SU-DHL-6 (cell line): ENCODE measurements at regions not wholly inside any gene's neighbourhood (a gene's known extent, or its start where the extent isn't known, plus 50 kb on each side); places are given as distances from the start of the nearest gene placed in this dataset.

Experiments used
- H2AFZ ChIP-seq: fragments of 200-600 bp; sonication (generic); 2 replicates; pipeline ENCODE4 v1.6.1; 2014; ENCODE audit warnings: low read depth, mild to moderate bottlenecking, moderate library complexity, mixed read lengths, antibody characterized with exemption, low read length; ENCODE audit not compliant: severe bottlenecking
- H3F3A ChIP-seq: fragments of 200-600 bp; shearing (Covaris generic); 2 replicates; pipeline ENCODE4 v1.6.0; 2016; ENCODE audit warnings: antibody characterized with exemption, mild to moderate bottlenecking; ENCODE audit not compliant: insufficient read depth
- H3K27ac ChIP-seq: fragments of 200-600 bp; sonication (generic); 2 replicates; pipeline ENCODE4 v1.5.1; 2016; ENCODE audit warnings: low read depth, mild to moderate bottlenecking, low read length, moderate library complexity, mixed read lengths
- H3K27me3 ChIP-seq: fragments of 200-600 bp; sonication (generic), shearing (Covaris generic); 2 replicates; pipeline ENCODE4 v1.6.0; 2014; ENCODE audit warnings: mild to moderate bottlenecking, low read length
- H3K36me3 ChIP-seq: fragments of 200-600 bp; sonication (generic); 2 replicates; pipeline ENCODE4 v1.6.1; 2014; ENCODE audit warnings: mild to moderate bottlenecking, low read length, mixed read lengths
- H3K4me2 ChIP-seq: fragments of 300-600, 200-600 bp; shearing (Covaris generic), sonication (generic); 2 replicates; pipeline ENCODE4 v1.6.0; 2014; ENCODE audit warnings: low read length, low read depth, mild to moderate bottlenecking; ENCODE audit not compliant: poor library complexity, severe bottlenecking
- H3K4me3 ChIP-seq: fragments of 200-600 bp; sonication (generic); 2 replicates; pipeline ENCODE4 v1.5.1; 2014; ENCODE audit warnings: antibody characterized with exemption, low read length, mild to moderate bottlenecking, mixed read lengths; ENCODE audit not compliant: insufficient read depth, poor library complexity, severe bottlenecking
- H3K79me2 ChIP-seq: fragments of 200-600 bp; sonication (generic); 2 replicates; pipeline ENCODE4 v1.6.1; 2014; ENCODE audit warnings: mild to moderate bottlenecking, low read length, moderate library complexity; ENCODE audit not compliant: insufficient read depth
- H3K9ac ChIP-seq: fragments of 200-600 bp; sonication (generic); 2 replicates; pipeline ENCODE4 v1.7.0; 2014; ENCODE audit warnings: mild to moderate bottlenecking, low read length
- H3K9me2 ChIP-seq: fragments of 200-600 bp; sonication (generic); replicated peaks from 2 replicates; pipeline ENCODE4 v1.6.1; 2014; ENCODE audit warnings: low read length; ENCODE audit not compliant: insufficient read depth
- H3K9me3 ChIP-seq: fragments of 200-600 bp; sonication (generic); 2 replicates; pipeline ENCODE4 v1.6.1; 2014; ENCODE audit warnings: low read length, mixed read lengths; ENCODE audit not compliant: insufficient read depth
- H4K20me1 ChIP-seq: fragments of 200-600 bp; sonication (generic); 2 replicates; pipeline ENCODE4 v1.6.1; 2014; ENCODE audit warnings: low read depth, mild to moderate bottlenecking, antibody characterized with exemption, low read length, moderate library complexity, mixed read lengths
- CTCF ChIP-seq: fragments of 200-600 bp; sonication (generic); IDR thresholded peaks from one replicate; pipeline ENCODE4 v1.5.1; 2017; ENCODE audit warnings: antibody characterized with exemption, mild to moderate bottlenecking, low read length, moderate library complexity; ENCODE audit not compliant: insufficient read depth, poor library complexity, severe bottlenecking
- EZH2phosphoT487 ChIP-seq: fragments of 200-600 bp; sonication (generic), shearing (Covaris generic); conservative IDR thresholded peaks from 2 replicates; pipeline ENCODE4 v1.6.1; 2018; ENCODE audit warnings: mild to moderate bottlenecking, antibody characterized with exemption, low read length, moderate library complexity, mixed read lengths

GRCh38 chr18:78368726-78369125 lies 610.9 kb upstream of the SALL3 start:
- H3K9ac ChIP-seq: no peak overlapping the region
- no peak overlapping the region for H3K27ac ChIP-seq
- no peaks in the 10 kb centered on the region for H3K9me3 ChIP-seq
- no peak overlapping the region for H2AFZ ChIP-seq
- no peaks in the 10 kb centered on the region for H4K20me1 ChIP-seq
- H3K9me2 ChIP-seq: no peaks in the 10 kb centered on the region
- no peaks in the 10 kb centered on the region for H3K36me3 ChIP-seq
- no peak overlapping the region for H3K4me3 ChIP-seq
- no peak for TF ChIP-seq CTCF
- TF ChIP-seq EZH2phosphoT487: no peak
- no peaks in the 10 kb centered on the region for H3K27me3 ChIP-seq
- no peak overlapping the region for H3K4me2 ChIP-seq
- H3F3A ChIP-seq: no peaks in the 10 kb centered on the region
- no peaks in the 10 kb centered on the region for H3K79me2 ChIP-seq

- no peak overlapping the region for H3K4me2 ChIP-seq
- H4K20me1 ChIP-seq: no peaks in the 10 kb centered on the region
- TF ChIP-seq CTCF (no peak), EZH2phosphoT487 (no peak)
- H3K9ac ChIP-seq: no peak overlapping the region
- no peaks in the 10 kb centered on the region for H3K36me3 ChIP-seq
- no peak overlapping the region for H3K4me3 ChIP-seq
- no peak overlapping the region for H2AFZ ChIP-seq
- H3F3A ChIP-seq: no peaks in the 10 kb centered on the region
- H3K79me2 ChIP-seq: no peaks in the 10 kb centered on the region
- no peaks in the 10 kb centered on the region for H3K9me2 ChIP-seq
- H3K9me3 ChIP-seq: no peaks in the 10 kb centered on the region
- no peaks in the 10 kb centered on the region for H3K27me3 ChIP-seq
- H3K27ac ChIP-seq: no peak overlapping the region
Measured at GRCh38 chr18:78376046-78376445, 603.6 kb upstream of the SALL3 start.

GRCh38 chr18:78378403-78378802 lies 601.2 kb upstream of the SALL3 start:
- Histone ChIP-seq H3K27me3 (no peaks in the 10 kb centered on the region), H3K9me3 (no peaks in the 10 kb centered on the region), H3K9ac (no peak overlapping the region), H3K4me3 (no peak overlapping the region), H3K4me2 (no peak overlapping the region), H3K27ac (no peak overlapping the region), H3K79me2 (no peaks in the 10 kb centered on the region), H4K20me1 (no peaks in the 10 kb centered on the region), H2AFZ (no peak overlapping the region), H3K9me2 (no peaks in the 10 kb centered on the region), H3K36me3 (no peaks in the 10 kb centered on the region), H3F3A (no peaks in the 10 kb centered on the region)
- TF ChIP-seq EZH2phosphoT487: no peak
- TF ChIP-seq CTCF: no peak

GRCh38 chr18:78378983-78379382 lies 600.6 kb upstream of the SALL3 start:
- no peak overlapping the region for H2AFZ ChIP-seq
- H4K20me1 ChIP-seq: no peaks in the 10 kb centered on the region

More at GRCh38 chr18:78378983-78379382, 600.6 kb upstream of the SALL3 start:
- Histone ChIP-seq H3K4me2 (no peak overlapping the region), H3F3A (no peaks in the 10 kb centered on the region), H3K9me3 (no peaks in the 10 kb centered on the region), H3K36me3 (no peaks in the 10 kb centered on the region), H3K27me3 (no peaks in the 10 kb centered on the region), H3K4me3 (no peak overlapping the region), H3K79me2 (no peaks in the 10 kb centered on the region), H3K9ac (no peak overlapping the region), H3K27ac (no peak overlapping the region), H3K9me2 (no peaks in the 10 kb centered on the region)
- no peak for TF ChIP-seq CTCF
- TF ChIP-seq EZH2phosphoT487: no peak
